Ishikawa (cell line): ENCODE measurements at regions not wholly inside any gene's neighbourhood (a gene's known extent, or its start where the extent isn't known, plus 50 kb on each side); places are given as distances from the start of the nearest gene placed in this dataset.

Experiments used
- CEBPB ChIP-seq: IDR thresholded peaks from 2 replicates; pipeline ENCODE4 v1.6.1; 2012
- CREB1 ChIP-seq: IDR thresholded peaks from 2 replicates; pipeline ENCODE4 v1.6.1; 2012; ENCODE audit warnings: low read depth
- EGR1 ChIP-seq: IDR thresholded peaks from 2 replicates; pipeline ENCODE4 v1.6.1; 2012
- EP300 ChIP-seq: IDR thresholded peaks from 2 replicates; pipeline ENCODE4 v1.6.1; 2012; ENCODE audit warnings: borderline replicate concordance
- FOXM1 ChIP-seq: IDR thresholded peaks from 2 replicates; pipeline ENCODE4 v1.6.1; 2012; ENCODE audit warnings: low read depth, borderline replicate concordance
- NFIC ChIP-seq: IDR thresholded peaks from 2 replicates; pipeline ENCODE4 v1.6.1; 2012
- RAD21 ChIP-seq: IDR thresholded peaks from 2 replicates; pipeline ENCODE4 v1.6.1; 2012; ENCODE audit warnings: low read depth
- TAF1 ChIP-seq: IDR thresholded peaks from 2 replicates; pipeline ENCODE4 v1.6.1; 2012; ENCODE audit warnings: low read depth, mild to moderate bottlenecking
- TCF12 ChIP-seq: IDR thresholded peaks from 2 replicates; pipeline ENCODE4 v1.6.1; 2012; ENCODE audit warnings: low read depth
- TEAD4 ChIP-seq: IDR thresholded peaks from 2 replicates; pipeline ENCODE4 v1.6.1; 2012
- YY1 ChIP-seq: IDR thresholded peaks from 2 replicates; pipeline ENCODE4 v1.6.1; 2012; ENCODE audit warnings: low read depth
- ZBTB7A ChIP-seq: IDR thresholded peaks from 2 replicates; pipeline ENCODE4 v1.6.1; 2012; ENCODE audit warnings: low read depth
- TF ChIP-seq, protein P1 (sequence below): IDR thresholded peaks from 2 replicates; pipeline ENCODE4 v1.6.1; 2012
- TF ChIP-seq, protein P2 (sequence below): IDR thresholded peaks from 2 replicates; pipeline ENCODE4 v1.6.1; 2012
- TF ChIP-seq, protein P3 (sequence below): IDR thresholded peaks from 2 replicates; pipeline ENCODE4 v1.6.1; 2012; ENCODE audit warnings: low read depth, mild to moderate bottlenecking

DNA sequence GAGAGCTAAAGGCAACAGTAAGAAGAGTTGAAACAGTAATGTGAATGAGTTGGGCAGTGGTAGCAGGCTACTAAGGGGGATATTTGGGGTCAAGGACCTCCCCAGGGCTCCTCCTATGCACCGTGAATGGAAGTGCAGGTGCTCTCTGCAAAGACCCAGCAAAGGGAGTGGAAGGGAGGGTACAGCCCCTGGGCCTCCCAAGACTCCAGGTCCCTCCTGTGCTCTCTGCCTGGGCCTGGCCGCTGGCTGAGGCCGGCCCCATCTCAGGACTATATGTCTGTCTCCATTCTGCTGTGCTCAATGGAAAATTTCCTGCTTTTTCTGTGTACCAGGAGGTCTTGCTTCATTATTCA, 372.1 kb upstream of the MKI67 start:
- TF ChIP-seq, protein P1, sequence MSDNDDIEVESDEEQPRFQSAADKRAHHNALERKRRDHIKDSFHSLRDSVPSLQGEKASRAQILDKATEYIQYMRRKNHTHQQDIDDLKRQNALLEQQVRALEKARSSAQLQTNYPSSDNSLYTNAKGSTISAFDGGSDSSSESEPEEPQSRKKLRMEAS = no peak
- TF ChIP-seq YY1 = no peak
- no peak for TF ChIP-seq ZBTB7A

DNA sequence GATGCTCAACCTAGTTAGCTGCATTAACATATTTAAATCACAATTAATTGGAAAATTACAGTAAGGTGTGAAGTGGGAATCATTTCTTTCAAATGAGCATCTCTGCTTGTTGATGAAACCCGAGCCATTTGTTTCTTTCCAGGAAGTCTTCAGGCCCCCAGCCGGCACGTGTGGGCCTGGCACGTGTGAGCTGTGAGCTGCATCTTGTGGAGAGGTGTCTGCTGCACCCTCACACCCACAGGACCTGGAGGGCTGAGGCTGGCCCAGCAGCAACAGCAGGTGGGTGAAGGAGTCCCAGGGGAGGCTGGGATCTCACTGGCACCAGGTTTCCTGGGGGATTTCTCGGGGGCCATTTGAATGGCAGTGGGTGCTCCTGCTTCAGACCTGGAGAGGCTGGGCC, 372.5 kb upstream of the MKI67 start:
- TF ChIP-seq CEBPB (no peak), YY1 (no peak), ZBTB7A (no peak), TCF12 (no peak), TEAD4 (no peak), EP300 (no peak), NFIC (no peak), CREB1 (no peak), FOXM1 (no peak), RAD21 (no peak), EGR1 (no peak), TAF1 (no peak)
- TF ChIP-seq, protein P2, sequence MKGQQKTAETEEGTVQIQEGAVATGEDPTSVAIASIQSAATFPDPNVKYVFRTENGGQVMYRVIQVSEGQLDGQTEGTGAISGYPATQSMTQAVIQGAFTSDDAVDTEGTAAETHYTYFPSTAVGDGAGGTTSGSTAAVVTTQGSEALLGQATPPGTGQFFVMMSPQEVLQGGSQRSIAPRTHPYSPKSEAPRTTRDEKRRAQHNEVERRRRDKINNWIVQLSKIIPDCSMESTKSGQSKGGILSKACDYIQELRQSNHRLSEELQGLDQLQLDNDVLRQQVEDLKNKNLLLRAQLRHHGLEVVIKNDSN = no peak
- TF ChIP-seq, protein P3, sequence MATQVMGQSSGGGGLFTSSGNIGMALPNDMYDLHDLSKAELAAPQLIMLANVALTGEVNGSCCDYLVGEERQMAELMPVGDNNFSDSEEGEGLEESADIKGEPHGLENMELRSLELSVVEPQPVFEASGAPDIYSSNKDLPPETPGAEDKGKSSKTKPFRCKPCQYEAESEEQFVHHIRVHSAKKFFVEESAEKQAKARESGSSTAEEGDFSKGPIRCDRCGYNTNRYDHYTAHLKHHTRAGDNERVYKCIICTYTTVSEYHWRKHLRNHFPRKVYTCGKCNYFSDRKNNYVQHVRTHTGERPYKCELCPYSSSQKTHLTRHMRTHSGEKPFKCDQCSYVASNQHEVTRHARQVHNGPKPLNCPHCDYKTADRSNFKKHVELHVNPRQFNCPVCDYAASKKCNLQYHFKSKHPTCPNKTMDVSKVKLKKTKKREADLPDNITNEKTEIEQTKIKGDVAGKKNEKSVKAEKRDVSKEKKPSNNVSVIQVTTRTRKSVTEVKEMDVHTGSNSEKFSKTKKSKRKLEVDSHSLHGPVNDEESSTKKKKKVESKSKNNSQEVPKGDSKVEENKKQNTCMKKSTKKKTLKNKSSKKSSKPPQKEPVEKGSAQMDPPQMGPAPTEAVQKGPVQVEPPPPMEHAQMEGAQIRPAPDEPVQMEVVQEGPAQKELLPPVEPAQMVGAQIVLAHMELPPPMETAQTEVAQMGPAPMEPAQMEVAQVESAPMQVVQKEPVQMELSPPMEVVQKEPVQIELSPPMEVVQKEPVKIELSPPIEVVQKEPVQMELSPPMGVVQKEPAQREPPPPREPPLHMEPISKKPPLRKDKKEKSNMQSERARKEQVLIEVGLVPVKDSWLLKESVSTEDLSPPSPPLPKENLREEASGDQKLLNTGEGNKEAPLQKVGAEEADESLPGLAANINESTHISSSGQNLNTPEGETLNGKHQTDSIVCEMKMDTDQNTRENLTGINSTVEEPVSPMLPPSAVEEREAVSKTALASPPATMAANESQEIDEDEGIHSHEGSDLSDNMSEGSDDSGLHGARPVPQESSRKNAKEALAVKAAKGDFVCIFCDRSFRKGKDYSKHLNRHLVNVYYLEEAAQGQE = no peak
- TF ChIP-seq, protein P1 = no peak

DNA sequence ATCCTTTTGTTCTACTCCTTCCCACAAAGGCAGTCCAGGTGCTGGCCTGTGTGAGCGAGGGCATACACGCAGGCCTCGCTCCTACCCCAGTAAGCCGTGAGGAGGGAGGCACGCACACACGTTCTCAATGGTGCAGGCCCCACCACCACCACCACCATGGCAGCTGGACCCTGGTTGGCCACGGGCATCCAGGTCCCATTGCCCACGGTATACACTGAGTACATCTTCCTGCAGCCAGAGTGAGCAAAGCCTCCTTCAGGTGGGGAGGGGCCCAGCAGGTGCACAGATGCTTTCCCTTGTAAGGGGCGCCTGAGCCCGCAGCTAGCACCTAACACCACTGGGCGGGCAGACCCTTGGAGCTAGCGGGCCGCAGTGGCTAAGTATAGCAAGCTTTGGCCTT, 373.3 kb upstream of the MKI67 start:
- TF ChIP-seq TEAD4 (no peak), EP300 (no peak), ZBTB7A (no peak), TAF1 (no peak), RAD21 (no peak), FOXM1 (no peak), CREB1 (no peak), EGR1 (no peak), YY1 (no peak)
- TF ChIP-seq, protein P1 = no peak
- TF ChIP-seq, protein P2 = no peak
- TF ChIP-seq, protein P3 = no peak

DNA sequence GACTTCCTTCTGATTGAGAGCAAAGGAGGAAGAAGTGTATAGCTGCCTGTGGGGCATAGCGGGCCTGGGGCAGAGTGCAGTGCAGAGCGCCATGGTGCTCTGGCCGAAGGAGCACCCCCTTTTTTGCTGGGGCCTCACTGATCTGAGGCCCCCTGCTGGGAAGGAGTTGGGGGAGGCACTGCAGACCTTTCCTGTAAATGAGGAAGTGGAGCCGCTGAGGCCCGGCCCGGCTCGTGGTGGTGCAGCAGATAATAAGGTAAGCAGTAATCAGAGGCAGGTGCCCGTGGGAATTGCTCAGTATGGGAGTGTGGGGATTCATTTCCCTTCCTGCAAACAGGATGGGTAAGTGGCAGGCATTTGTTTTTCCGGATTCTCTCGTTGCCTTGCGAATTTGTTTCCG, 373.7 kb upstream of the MKI67 start:
- TF ChIP-seq FOXM1 (no peak), CREB1 (no peak), TEAD4 (no peak), NFIC (no peak)
- TF ChIP-seq, protein P2 = no peak
- TF ChIP-seq, protein P3 = no peak

DNA sequence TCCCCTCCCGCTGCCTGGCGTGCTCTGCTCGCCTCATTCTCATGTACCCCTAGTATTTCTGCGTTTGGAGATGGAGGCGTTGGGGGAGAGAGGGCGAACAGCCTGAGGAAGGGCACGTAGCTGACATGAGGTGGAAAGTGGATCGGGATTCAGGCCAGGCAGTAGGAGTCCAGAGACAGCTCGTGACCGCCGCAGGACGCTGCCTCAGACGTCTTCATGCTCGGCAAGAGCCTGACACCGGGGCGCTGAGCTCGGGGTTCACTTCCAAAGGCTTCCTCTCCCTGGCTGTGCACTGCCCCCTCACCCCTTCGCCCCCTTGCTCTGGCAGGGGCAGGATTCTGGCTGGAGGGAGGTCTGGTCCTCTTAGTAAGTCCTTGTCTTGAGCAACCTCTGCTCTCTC, 374.4 kb upstream of the MKI67 start:
- TF ChIP-seq EP300 = no peak
- TF ChIP-seq FOXM1 = no peak
- TF ChIP-seq, protein P1 = no peak
- no peak for TF ChIP-seq EGR1
- no peak for TF ChIP-seq NFIC
